Left forelimb (tissue), 1 donor: ENCODE measurements at regions not wholly inside any gene's neighbourhood (a gene's known extent, or its start where the extent isn't known, plus 50 kb on each side); places are given as distances from the start of the nearest gene placed in this dataset.
"Not testable (repeated sequence)": the region's sequence is repeated elsewhere in the genome, so short reads cannot be mapped to it uniquely, and the experiment has no call there.

Source experiments
- DNase-seq: peaks from one replicate; pipeline ENCODE4 v3.0.0-alpha.2; 2018; ENCODE audit warnings: low spot score

DNA sequence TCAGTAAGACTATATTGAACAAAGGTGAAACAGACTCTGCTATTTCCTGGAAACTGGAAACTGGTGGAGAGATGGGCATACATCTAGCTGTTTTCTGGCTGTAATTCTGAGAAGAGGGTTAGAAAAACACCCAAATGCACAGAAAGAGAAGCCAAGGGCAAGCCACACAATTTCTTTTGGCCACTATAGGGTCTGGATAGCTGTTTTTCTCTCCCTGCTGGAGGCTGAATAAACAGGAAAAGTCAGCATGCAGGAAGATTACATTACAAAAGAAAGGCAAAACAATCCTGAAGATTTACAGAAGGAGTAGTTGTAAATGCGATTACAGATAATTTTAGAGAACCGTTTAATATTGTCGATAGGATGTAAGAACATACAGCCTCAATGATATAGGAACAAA lies 186.2 kb upstream of the REG3G start:
- no peak for DNase-seq

DNA sequence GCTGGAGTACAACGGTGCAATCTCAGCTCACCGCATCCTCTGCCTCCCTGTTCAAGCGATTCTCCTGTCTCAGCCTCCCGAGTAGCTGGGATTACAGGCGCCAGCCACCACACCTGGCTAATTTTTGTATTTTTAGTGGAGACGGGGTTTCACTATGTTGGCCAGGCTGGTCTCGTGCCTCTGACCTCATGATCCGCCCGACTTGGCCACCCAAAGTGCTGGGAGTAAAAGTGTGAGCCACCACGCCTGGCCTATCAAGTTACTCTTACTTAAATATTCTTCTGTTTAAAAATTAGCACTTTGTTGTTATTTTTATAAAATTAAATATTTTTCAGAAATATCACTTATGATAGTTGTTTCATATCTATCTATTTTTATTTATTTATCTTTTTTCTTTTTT lies 185.2 kb upstream of the REG3G start:
- DNase-seq: not testable (repeated sequence)

- no peak for DNase-seq
Measured at GRCh38 chr2:78845664-78846185, 179.8 kb upstream of the REG3G start.

GRCh38 chr2:78861546-78861945 lies 164.0 kb upstream of the REG3G start:
- DNase-seq: no peak

GRCh38 chr2:78864205-78864604 lies 161.3 kb upstream of the REG3G start:
- no peak for DNase-seq

DNA sequence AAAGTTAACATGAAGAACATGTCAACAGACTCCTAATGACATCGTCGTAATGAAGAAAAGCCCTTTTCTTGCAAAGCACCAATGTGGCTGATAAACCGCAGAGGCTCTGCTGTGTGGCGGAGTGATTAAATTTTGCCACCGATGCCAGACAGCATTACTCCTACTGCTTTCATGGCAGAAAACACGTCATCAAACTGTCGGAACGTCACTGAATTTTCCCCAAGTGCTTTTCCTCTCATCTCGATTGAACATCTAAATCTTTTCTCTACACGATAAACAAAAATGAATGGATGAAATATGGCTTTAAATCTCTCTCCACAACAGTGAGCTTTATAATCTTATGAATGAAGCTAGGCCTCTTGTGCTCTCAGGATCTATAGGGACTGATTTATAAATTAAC lies 159.8 kb upstream of the REG3G start:
- no peak for DNase-seq

- no peak for DNase-seq
Measured at GRCh38 chr2:78870343-78870967, 155.0 kb upstream of the REG3G start.

GRCh38 chr2:78873526-78873925 lies 152.0 kb upstream of the REG3G start:
- DNase-seq: no peak

DNA sequence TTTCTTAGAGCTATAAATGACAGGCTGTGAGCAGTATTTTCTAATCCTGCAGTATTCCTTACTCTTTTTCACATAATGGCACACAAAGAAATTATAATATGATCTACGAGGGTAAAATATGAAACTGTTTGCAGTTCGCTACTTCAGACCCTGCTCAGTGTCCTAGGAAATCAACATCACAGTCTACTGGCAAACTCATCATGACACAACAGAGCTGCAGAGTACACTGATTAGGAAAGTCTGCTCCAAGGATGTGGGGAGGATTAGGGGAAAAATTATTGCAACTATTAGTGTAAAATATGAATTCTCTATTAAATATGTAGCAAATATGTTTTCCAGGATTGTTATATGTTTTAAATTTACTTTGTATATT lies 149.2 kb upstream of the REG3G start:
- no peak for DNase-seq

- no peak for DNase-seq
Measured at GRCh38 chr2:78887446-78887845, 138.1 kb upstream of the REG3G start.

DNA sequence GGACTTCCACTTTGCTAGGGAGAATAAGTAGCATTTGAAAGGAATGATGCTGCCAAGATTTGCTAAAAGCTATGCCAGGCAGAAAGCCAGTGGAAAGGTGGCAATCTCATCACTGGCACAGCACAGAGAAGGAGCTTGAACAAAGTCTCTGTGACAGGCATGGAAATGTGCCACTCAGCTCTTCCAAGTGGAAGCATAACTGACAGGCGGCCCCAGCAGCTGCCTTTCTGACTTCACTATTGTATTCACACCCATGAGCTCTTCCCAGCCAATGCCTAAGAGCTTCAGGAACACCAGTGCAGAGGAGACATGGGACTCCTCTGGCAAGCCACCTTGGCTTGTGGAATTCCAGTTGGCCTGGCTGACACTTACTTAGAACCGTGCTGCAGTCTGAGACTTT lies 134.6 kb upstream of the REG3G start:
- DNase-seq: no peak

- DNase-seq: no peak
Measured at GRCh38 chr2:78892295-78892694, 133.2 kb upstream of the REG3G start.

DNA sequence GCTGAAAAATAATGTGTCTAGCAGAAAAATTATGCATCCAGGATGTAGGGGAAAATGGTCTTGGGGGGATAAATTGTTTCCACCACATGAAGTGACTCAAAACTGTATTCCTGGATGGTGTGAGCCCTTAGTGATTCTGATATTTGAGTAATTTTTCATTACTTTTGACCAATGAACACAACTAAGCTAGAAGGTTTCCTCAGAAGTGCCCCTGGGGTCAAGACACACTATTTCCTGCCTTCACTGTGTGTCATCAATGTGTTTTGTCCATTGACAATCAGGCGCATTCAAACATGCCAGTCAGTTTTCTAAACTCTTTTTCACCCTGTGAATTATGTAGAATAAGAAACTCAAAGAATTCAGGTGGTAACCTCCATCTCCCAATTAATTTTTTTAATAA lies 130.5 kb upstream of the REG3G start:
- DNase-seq: no peak

DNA sequence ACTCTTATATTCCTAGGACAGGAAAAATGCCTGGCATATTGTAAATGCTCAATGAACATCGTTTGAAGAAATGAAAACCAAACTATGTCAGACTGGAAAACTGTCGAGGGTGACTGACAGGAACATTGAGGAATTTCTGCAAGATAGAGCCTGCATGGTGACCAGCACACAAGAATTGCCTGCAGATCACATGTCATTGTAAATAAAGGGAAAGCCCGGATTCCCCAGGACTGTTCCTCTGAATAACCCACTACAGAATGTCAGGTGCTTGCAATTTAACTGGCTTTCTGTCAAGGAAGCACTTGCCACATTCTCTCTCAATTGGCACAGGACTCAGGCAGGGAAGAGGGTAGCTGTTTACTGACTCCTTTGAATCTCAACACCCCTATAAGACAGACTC lies 129.0 kb upstream of the REG3G start:
- DNase-seq: no peak

GRCh38 chr2:78907089-78907488 lies 118.4 kb upstream of the REG3G start:
- DNase-seq: no peak

- no peak for DNase-seq
Measured at GRCh38 chr2:78908973-78909372, 116.5 kb upstream of the REG3G start.

- no peak for DNase-seq
Measured at GRCh38 chr2:78910376-78910775, 115.1 kb upstream of the REG3G start.

DNA sequence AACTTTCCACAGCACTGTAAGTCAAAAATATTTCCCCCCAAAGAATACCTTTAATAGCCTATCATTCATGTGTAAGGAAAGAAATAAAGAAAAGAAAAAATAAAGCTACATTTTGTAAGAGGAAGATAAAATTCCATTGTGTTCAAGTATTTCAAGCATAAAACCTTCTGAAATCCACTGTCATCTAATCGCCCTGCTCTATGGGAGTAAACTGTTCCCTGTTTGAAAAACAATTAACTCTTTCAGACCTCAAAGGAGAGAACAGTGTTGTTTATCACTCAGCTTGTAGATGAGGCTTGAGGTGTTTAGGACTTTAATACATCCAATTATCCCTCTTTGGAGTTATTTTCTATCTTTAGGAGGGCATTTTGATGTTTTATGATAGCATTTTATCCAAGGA lies 112.2 kb upstream of the REG3G start:
- no peak for DNase-seq

- DNase-seq: no peak
Measured at GRCh38 chr2:78925258-78925657, 100.2 kb upstream of the REG3G start.

- no peak for DNase-seq
Measured at GRCh38 chr2:78928502-78928901, 97.0 kb upstream of the REG3G start.

- DNase-seq: no peak
Measured at GRCh38 chr2:78940998-78941397, 84.5 kb upstream of the REG3G start.

DNA sequence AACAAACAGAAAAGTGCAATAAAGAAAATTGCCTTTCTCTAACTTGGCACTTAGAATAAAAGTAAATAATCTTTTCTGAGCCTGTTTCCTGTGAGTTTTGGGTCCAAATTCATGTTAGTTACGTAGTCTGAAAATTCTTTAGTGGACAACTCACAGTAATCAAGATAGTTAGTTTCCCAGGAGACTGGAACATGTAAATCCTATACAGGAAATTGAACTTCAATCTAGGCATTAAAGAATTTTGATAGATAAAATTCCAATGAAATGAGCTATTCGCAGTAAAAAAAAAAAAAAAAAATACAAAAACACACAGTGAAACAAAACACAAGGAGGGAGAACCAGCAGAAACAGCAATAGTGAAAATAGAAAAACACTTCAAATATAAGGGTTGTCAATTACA lies 83.8 kb upstream of the REG3G start:
- DNase-seq: no peak

GRCh38 chr2:78963881-78964280 lies 61.6 kb upstream of the REG3G start:
- DNase-seq: no peak

DNA sequence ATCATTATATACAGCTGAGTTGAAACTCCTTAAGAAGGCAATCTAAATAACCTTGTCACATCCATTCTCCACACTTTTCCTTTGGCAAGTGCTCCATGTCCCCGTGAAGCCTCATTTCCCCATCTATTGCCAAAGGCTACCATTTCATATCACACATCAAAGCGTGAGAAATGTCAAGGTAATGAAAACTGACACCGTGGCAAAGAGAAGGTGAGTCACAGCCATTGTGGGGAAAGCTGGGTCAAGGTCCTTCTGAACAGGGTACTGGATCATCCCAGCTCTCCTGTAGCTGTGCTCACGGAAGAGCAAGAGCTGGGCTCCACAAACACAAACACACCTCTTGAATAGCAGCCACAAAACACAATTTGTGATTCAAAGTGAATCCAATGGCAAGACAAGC lies 58.2 kb upstream of the REG3G start:
- no peak for DNase-seq

DNA sequence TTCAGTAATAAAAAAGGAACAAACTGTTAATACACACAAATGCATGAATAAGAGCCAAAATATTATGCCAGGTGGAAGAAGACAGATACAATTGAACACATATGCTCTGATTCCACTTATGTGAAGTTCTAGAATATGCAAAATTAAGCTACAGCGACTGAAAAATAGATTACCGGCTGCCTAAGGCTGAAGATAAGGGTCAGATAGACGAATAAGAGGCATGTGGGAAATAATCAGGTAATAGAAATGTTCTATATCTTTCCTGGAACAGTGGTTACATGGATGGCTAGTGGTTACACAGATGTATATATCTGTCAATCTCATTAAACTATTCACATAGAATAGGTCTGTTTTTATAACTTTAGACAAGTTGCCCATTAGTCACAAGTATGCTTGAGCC lies 51.9 kb upstream of the REG3G start:
- no peak for DNase-seq
